SK-N-SH treated with all-trans-retinoic acid at 6 μM for 48 hours (cell line): ENCODE measurements at regions not wholly inside any gene's neighbourhood (a gene's known extent, or its start where the extent isn't known, plus 50 kb on each side); places are given as distances from the start of the nearest gene placed in this dataset.

Experiments used
- ATAC-seq: fragments of 200-7000 bp; cut with Tn5 transposase; 3 replicates; pipeline ENCODE4 v1.9.1; 2020; ENCODE audit warnings: mild to moderate bottlenecking, moderate library complexity
- ARNTL ChIP-seq: fragments of 450-650 bp; formaldehyde crosslinking; IDR thresholded peaks from 2 replicates; pipeline ENCODE4 v1.5.0; 2020; ENCODE audit warnings: low read depth, mild to moderate bottlenecking, moderate library complexity, borderline replicate concordance
- BACH2 ChIP-seq: fragments of 250-450 bp; sonication (Bioruptor Pico); IDR thresholded peaks from 2 replicates; pipeline ENCODE4 v1.9.0; 2021; ENCODE audit warnings: mild to moderate bottlenecking, borderline replicate concordance
- CREB5 ChIP-seq: fragments of 250-450 bp; sonication (Bioruptor Pico); IDR thresholded peaks from 2 replicates; pipeline ENCODE4 v1.5.1; 2020; ENCODE audit warnings: low read depth, mild to moderate bottlenecking, moderate library complexity
- CSDC2 ChIP-seq: fragments of 250-450 bp; sonication (Bioruptor Pico); IDR thresholded peaks from 2 replicates; pipeline ENCODE4 v1.5.0; 2020; ENCODE audit warnings: mild to moderate bottlenecking, moderate library complexity
- CSRNP3 ChIP-seq: fragments of 250-450 bp; sonication (Bioruptor Pico); IDR thresholded peaks from 2 replicates; pipeline ENCODE4 v1.5.1; 2021; ENCODE audit warnings: mild to moderate bottlenecking, moderate library complexity
- ESRRG ChIP-seq: fragments of 250-450 bp; sonication (Bioruptor Pico); IDR thresholded peaks from 2 replicates; pipeline ENCODE4 v1.6.1; 2021; ENCODE audit warnings: mild to moderate bottlenecking
- GLIS3 ChIP-seq: fragments of 250-450 bp; sonication (Bioruptor Pico); IDR thresholded peaks from 2 replicates; pipeline ENCODE4 v1.5.0; 2020; ENCODE audit warnings: mild to moderate bottlenecking, moderate library complexity
- ISL1 ChIP-seq: fragments of 250-450 bp; sonication (Bioruptor Pico); IDR thresholded peaks from 2 replicates; pipeline ENCODE4 v2.1.2; 2022; ENCODE audit warnings: mild to moderate bottlenecking, moderate library complexity
- OSR1 ChIP-seq: fragments of 250-450 bp; sonication (Bioruptor Pico); IDR thresholded peaks from 2 replicates; pipeline ENCODE4 v1.8.0; 2022; ENCODE audit warnings: moderate library complexity, mild to moderate bottlenecking, inconsistent platforms
- PATZ1 ChIP-seq: fragments of 250-450 bp; sonication (Bioruptor Pico); IDR thresholded peaks from 2 replicates; pipeline ENCODE4 v1.8.0; 2020; ENCODE audit warnings: mild to moderate bottlenecking, moderate library complexity, borderline replicate concordance
- PPARA ChIP-seq: fragments of 250-450 bp; sonication (Bioruptor Pico); IDR thresholded peaks from 2 replicates; pipeline ENCODE4 v1.5.0; 2020; ENCODE audit warnings: mild to moderate bottlenecking, borderline replicate concordance
- RARB ChIP-seq: fragments of 250-450 bp; sonication (Bioruptor Pico); IDR thresholded peaks from 2 replicates; pipeline ENCODE4 v1.8.0; 2021; ENCODE audit warnings: mild to moderate bottlenecking, moderate library complexity
- SNAI2 ChIP-seq: fragments of 250-450 bp; sonication (Bioruptor Pico); IDR thresholded peaks from 2 replicates; pipeline ENCODE4 v1.5.0; 2020; ENCODE audit warnings: mild to moderate bottlenecking, moderate library complexity
- TCF4 ChIP-seq: fragments of 250-450 bp; sonication (Bioruptor Pico); IDR thresholded peaks from 2 replicates; pipeline ENCODE4 v1.8.0; 2021; ENCODE audit warnings: mild to moderate bottlenecking, moderate library complexity, borderline replicate concordance
- TOX ChIP-seq: fragments of 250-450 bp; sonication (Bioruptor Pico); IDR thresholded peaks from 2 replicates; pipeline ENCODE4 v1.8.0; 2021; ENCODE audit warnings: mild to moderate bottlenecking, moderate library complexity, borderline replicate concordance
- TSHZ2 ChIP-seq: fragments of 250-450 bp; sonication (Bioruptor Pico); IDR thresholded peaks from 2 replicates; pipeline ENCODE4 v1.5.0; 2020; ENCODE audit warnings: mild to moderate bottlenecking, moderate library complexity
- ZC3H10 ChIP-seq: fragments of 250-450 bp; sonication (Bioruptor Pico); IDR thresholded peaks from 2 replicates; pipeline ENCODE4 v1.5.1; 2021; ENCODE audit warnings: mild to moderate bottlenecking, moderate library complexity
- ZFP3 ChIP-seq: fragments of 250-450 bp; sonication (Bioruptor Pico); IDR thresholded peaks from 2 replicates; pipeline ENCODE4 v1.5.0; 2020; ENCODE audit warnings: mild to moderate bottlenecking, moderate library complexity
- ZFP30 ChIP-seq: fragments of 450-650 bp; formaldehyde crosslinking; IDR thresholded peaks from 2 replicates; pipeline ENCODE4 v1.5.0; 2022; ENCODE audit warnings: mild to moderate bottlenecking, moderate library complexity
- ZNF70 ChIP-seq: fragments of 450-650 bp; formaldehyde crosslinking; IDR thresholded peaks from 2 replicates; pipeline ENCODE4 v1.5.0; 2020; ENCODE audit warnings: mild to moderate bottlenecking, moderate library complexity
- ZNF8 ChIP-seq: fragments of 450-650 bp; formaldehyde crosslinking; IDR thresholded peaks from 2 replicates; pipeline ENCODE4 v1.5.0; 2020; ENCODE audit warnings: mild to moderate bottlenecking, moderate library complexity
- TF ChIP-seq, protein P1 (sequence below): fragments of 250-450 bp; sonication (Bioruptor Pico); IDR thresholded peaks from 2 replicates; pipeline ENCODE4 v1.8.0; 2021; ENCODE audit warnings: low read depth, mild to moderate bottlenecking, moderate library complexity, borderline replicate concordance

DNA sequence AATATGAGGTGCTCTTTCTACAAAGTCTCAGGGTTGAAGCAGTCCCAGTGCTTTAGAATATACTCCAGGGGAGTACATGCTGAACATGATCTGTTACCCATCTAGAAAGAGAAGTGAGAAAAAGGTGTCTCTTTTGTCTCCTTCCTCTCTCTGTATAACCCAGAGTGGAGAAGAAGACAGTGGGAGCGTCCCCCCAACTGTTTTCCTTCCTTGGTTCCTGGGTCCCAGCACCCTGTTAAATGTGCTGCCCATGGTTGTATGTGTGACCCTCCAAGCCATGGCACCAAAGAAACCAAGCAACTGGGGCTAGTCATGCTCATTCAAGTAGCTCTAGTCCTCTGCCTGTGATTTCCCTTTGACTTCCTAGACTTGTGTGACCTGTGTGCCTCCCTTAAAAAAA, 683.7 kb downstream of the TBL1XR1 start (continued):
- no peak for TF ChIP-seq TOX (CRISPR knock-in tag)
- TF ChIP-seq RARB (CRISPR knock-in tag): no peak
- no peak for TF ChIP-seq ZFP30 (CRISPR knock-in tag)
- no peak for TF ChIP-seq SNAI2 (CRISPR knock-in tag)
- TF ChIP-seq, all 23 proteins: peak for 0

DNA sequence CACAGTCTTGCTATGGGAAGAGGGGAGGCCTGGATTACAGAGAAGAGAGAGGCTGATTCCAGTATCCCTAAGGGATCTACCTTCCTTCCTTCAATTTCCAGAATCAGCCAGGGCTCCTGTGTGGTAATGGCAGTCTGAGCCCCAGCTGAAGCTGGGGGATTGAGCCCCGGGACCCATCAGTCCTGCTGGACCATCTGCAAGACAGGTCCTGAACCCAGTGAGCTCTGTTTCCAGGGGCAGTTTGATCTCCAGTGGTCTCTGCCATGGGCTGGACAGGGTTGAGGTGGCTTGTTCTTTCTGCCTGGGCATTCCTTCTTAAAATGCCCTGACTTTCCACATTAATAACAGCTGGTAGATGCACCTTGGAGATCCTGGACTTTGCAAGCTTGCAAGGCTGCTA, 685.2 kb downstream of the TBL1XR1 start:
- TF ChIP-seq CSDC2 (no peak), OSR1 (no peak), ESRRG (CRISPR knock-in tag) (no peak), ZC3H10 (no peak), ARNTL (CRISPR knock-in tag) (no peak), ISL1 (CRISPR knock-in tag) (no peak), RARB (CRISPR knock-in tag) (no peak), PATZ1 (no peak), ZFP30 (CRISPR knock-in tag) (no peak), ZFP3 (CRISPR knock-in tag) (no peak), ZNF70 (CRISPR knock-in tag) (no peak), GLIS3 (no peak), BACH2 (CRISPR knock-in tag) (no peak), SNAI2 (CRISPR knock-in tag) (no peak), TSHZ2 (no peak)
- ATAC-seq: no peak

DNA sequence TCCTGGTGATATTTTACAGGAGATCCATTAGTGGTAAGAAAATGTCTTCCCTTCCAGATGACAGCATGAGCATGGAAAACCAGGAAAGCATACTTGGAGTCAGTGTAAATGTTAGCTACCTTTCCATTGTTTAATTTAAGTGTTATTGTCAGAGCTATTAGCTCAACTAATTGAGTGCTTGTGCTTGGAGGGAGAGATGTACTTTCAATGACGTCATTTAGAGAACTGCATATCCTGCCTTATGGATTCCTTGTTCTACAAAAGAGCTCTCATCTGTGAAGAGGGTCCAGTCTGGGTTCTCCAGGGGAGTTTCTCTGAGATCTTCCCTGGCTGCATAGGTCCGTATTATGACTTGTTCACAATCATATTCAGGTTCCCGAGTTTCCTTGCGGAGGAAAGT, 687.2 kb downstream of the TBL1XR1 start:
- ATAC-seq: no peak
- TF ChIP-seq ISL1 (CRISPR knock-in tag) (no peak), ZNF70 (CRISPR knock-in tag) (no peak), CREB5 (CRISPR knock-in tag) (no peak), TCF4 (CRISPR knock-in tag) (no peak), SNAI2 (CRISPR knock-in tag) (no peak), RARB (CRISPR knock-in tag) (no peak), CSRNP3 (CRISPR knock-in tag) (no peak), GLIS3 (no peak), ZNF8 (no peak), OSR1 (no peak), PPARA (CRISPR knock-in tag) (no peak), ARNTL (CRISPR knock-in tag) (no peak), ZFP30 (CRISPR knock-in tag) (no peak), ZFP3 (CRISPR knock-in tag) (no peak), BACH2 (CRISPR knock-in tag) (no peak), TOX (CRISPR knock-in tag) (no peak), TSHZ2 (no peak)
- TF ChIP-seq, protein P1, sequence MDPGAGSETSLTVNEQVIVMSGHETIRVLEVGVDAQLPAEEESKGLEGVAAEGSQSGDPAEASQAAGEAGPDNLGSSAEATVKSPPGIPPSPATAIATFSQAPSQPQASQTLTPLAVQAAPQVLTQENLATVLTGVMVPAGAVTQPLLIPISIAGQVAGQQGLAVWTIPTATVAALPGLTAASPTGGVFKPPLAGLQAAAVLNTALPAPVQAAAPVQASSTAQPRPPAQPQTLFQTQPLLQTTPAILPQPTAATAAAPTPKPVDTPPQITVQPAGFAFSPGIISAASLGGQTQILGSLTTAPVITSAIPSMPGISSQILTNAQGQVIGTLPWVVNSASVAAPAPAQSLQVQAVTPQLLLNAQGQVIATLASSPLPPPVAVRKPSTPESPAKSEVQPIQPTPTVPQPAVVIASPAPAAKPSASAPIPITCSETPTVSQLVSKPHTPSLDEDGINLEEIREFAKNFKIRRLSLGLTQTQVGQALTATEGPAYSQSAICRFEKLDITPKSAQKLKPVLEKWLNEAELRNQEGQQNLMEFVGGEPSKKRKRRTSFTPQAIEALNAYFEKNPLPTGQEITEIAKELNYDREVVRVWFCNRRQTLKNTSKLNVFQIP (CRISPR knock-in tag): no peak
